GM12872 (cell line): ENCODE measurements at regions not wholly inside any gene's neighbourhood (a gene's known extent, or its start where the extent isn't known, plus 50 kb on each side); places are given as distances from the start of the nearest gene placed in this dataset.

Experiments
- CTCF ChIP-seq: IDR thresholded peaks from 3 replicates; pipeline ENCODE4 v1.5.1; 2011; ENCODE audit warnings: low read depth, mild to moderate bottlenecking, low read length, moderate library complexity; ENCODE audit not compliant: insufficient read depth

- no peak for TF ChIP-seq CTCF
Observed at GRCh38 chr19:31073485-31074198, 275.6 kb downstream of the TSHZ3 start.

- TF ChIP-seq CTCF: no peak
Observed at GRCh38 chr19:31072451-31072850, 276.8 kb downstream of the TSHZ3 start.

- no peak for TF ChIP-seq CTCF
Observed at GRCh38 chr19:31071136-31071855, 277.9 kb downstream of the TSHZ3 start.

GRCh38 chr19:31070146-31071065, 278.8 kb downstream of the TSHZ3 start:
- TF ChIP-seq CTCF: no peak

GRCh38 chr19:31068268-31068667, 281.0 kb downstream of the TSHZ3 start:
- TF ChIP-seq CTCF: no peak

- no peak for TF ChIP-seq CTCF
Observed at GRCh38 chr19:31066385-31066784, 282.9 kb downstream of the TSHZ3 start.

- no peak for TF ChIP-seq CTCF
Observed at GRCh38 chr19:31064491-31064890, 284.7 kb downstream of the TSHZ3 start.
